ENCODE measurements at regions not wholly inside any gene's neighbourhood (a gene's known extent, or its start where the extent isn't known, plus 50 kb on each side); places are given as distances from the start of the nearest gene placed in this dataset.
A peak's percentile ranks its signal among the peaks of the same experiment; 100 is the strongest.
"Not testable (repeated sequence)": the region's sequence is repeated elsewhere in the genome, so short reads cannot be mapped to it uniquely, and the experiment has no call there.

DNA sequence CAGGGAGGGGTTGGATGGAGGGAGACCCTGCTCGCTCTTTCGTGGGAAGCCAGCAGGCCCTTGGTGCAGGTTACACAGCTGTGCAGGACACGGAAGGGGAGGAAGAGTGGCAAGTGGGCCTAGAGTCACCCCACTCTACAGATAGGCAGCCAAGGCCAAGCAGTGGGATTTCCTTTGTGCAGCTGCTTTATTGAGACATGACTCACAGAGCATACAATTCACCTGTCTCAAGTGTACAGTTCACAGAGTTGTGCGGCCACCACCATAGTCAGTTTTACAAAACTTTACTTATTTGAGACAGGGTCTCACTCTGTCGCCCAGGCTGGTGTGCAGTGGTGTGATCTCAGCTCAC is 91.2 kb upstream of the CIBAR2 start:
- Histone ChIP-seq H3K4me3 (no peak overlapping the region), H3K36me3 (ENCODE audit: control insufficient read depth in 4 of 4, insufficient read depth in 4 of 4, low read length in 4 of 4) (peaks cover 0 to 5% (median 0%) of the 10 kb centered on the region in 4 donors), H3K27ac (ENCODE audit: low read depth in 1 of 2, low read length in 1 of 2) (no peak overlapping the region), H3K9me3 (ENCODE audit: control insufficient read depth in 4 of 4, insufficient read depth in 3 of 4, low read length in 3 of 4) (peaks cover 0 to 6% (median 0%) of the 10 kb centered on the region in 4 donors), H3K9ac (ENCODE audit: insufficient read depth in 1 of 2, low read length in 2 of 2) (no peak overlapping the region), H3K27me3 (ENCODE audit: control insufficient read depth in 3 of 3, insufficient read depth in 3 of 3, low read length in 2 of 3) (no peaks in the 10 kb centered on the region), H3K4me1 (ENCODE audit: control insufficient read depth in 5 of 5, insufficient read depth in 5 of 5, low read length in 5 of 5) (peaks cover 18 to 89% (median 39%) of the 10 kb centered on the region in 5 donors)
- ATAC-seq (ENCODE audit: insufficient read depth, low FRiP score) (no peak), DNase-seq (no peak)
- TF ChIP-seq, protein P1, sequence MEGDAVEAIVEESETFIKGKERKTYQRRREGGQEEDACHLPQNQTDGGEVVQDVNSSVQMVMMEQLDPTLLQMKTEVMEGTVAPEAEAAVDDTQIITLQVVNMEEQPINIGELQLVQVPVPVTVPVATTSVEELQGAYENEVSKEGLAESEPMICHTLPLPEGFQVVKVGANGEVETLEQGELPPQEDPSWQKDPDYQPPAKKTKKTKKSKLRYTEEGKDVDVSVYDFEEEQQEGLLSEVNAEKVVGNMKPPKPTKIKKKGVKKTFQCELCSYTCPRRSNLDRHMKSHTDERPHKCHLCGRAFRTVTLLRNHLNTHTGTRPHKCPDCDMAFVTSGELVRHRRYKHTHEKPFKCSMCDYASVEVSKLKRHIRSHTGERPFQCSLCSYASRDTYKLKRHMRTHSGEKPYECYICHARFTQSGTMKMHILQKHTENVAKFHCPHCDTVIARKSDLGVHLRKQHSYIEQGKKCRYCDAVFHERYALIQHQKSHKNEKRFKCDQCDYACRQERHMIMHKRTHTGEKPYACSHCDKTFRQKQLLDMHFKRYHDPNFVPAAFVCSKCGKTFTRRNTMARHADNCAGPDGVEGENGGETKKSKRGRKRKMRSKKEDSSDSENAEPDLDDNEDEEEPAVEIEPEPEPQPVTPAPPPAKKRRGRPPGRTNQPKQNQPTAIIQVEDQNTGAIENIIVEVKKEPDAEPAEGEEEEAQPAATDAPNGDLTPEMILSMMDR (IDR thresholded peaks at IDR 0.05; ENCODE audit: control extremely low read depth, extremely low read depth), result no peak
- 91 to 96% methylated on average over 5 of the region's 5 CpGs for WGBS, 2 donors

DNA sequence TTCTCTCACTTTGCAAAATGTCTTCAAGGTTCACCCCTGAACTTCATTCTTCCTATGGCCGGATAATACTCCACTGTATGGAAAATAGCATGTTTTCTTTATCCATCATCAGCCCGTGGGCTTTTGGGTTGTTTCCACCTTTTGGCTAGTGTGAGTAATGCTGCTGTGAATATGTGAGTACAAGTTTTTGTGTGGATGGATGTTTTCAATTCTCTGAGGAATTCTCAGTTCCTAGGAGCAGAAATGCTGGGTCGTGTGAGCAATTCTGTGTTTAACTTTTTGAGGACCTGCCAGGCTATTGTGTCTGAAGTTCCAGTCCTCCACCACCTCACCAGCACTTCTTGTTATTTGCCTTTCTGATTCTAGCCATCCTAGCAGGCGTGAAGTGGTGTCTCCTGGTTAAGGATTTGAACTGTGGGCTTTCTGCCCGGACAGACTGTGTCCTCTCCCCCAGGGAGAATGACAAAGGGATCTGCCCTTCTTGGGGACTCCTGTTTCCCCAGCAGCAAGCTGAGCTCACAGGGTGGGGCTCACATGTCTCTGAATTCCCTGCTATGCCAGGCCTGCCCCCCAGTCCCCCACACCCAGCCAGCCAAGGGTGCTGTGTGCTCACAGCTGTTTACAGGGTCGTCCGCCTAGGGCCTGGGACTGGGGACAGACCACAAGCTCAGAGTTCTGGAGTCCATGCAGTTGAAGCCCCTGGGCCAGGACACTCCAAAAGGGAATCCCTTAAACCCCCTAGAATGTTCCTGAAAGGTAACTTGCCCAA is 92.2 kb upstream of the CIBAR2 start:
- no peak overlapping the region for H3K4me3 ChIP-seq
- H3K9ac ChIP-seq (ENCODE audit: insufficient read depth in 1 of 2, low read length in 2 of 2), result no peak overlapping the region
- H3K27ac ChIP-seq (ENCODE audit: low read depth in 1 of 2, low read length in 1 of 2), result no peak overlapping the region
- TF ChIP-seq, protein P1 (IDR thresholded peaks at IDR 0.05; ENCODE audit: control extremely low read depth, extremely low read depth), result no peak
- 83 to 85% methylated on average over 7 of the region's 7 CpGs for WGBS, 2 donors
- H3K36me3 ChIP-seq (ENCODE audit: control insufficient read depth in 4 of 4, insufficient read depth in 4 of 4, low read length in 4 of 4), result peaks cover 0 to 9% (median 0%) of the 10 kb centered on the region in 4 donors
- ATAC-seq (ENCODE audit: insufficient read depth, low FRiP score) (no peak), DNase-seq (no peak)
- no peaks in the 10 kb centered on the region for H3K27me3 ChIP-seq (ENCODE audit: control insufficient read depth in 3 of 3, insufficient read depth in 3 of 3, low read length in 2 of 3)
- peaks cover 18 to 82% (median 39%) of the 10 kb centered on the region in 5 donors for H3K4me1 ChIP-seq (ENCODE audit: control insufficient read depth in 5 of 5, insufficient read depth in 5 of 5, low read length in 5 of 5)
- peaks cover 0 to 6% (median 0%) of the 10 kb centered on the region in 4 donors for H3K9me3 ChIP-seq (ENCODE audit: control insufficient read depth in 4 of 4, insufficient read depth in 3 of 4, low read length in 3 of 4)

- not testable (repeated sequence) for H3K27me3 ChIP-seq (ENCODE audit: control insufficient read depth in 3 of 3, insufficient read depth in 3 of 3, low read length in 2 of 3); H3K27ac ChIP-seq (ENCODE audit: low read depth in 1 of 2, low read length in 1 of 2); H3K36me3 ChIP-seq (ENCODE audit: control insufficient read depth in 4 of 4, insufficient read depth in 4 of 4, low read length in 4 of 4); H3K9ac ChIP-seq (ENCODE audit: insufficient read depth in 1 of 2, low read length in 2 of 2); H3K4me3 ChIP-seq; DNase-seq; H3K9me3 ChIP-seq (ENCODE audit: control insufficient read depth in 4 of 4, insufficient read depth in 3 of 4, low read length in 3 of 4); ATAC-seq (ENCODE audit: insufficient read depth, low FRiP score)
- H3K4me1 ChIP-seq (ENCODE audit: control insufficient read depth in 5 of 5, insufficient read depth in 5 of 5, low read length in 5 of 5), result peaks cover 15 to 84% (median 39%) of the 10 kb centered on the region in 5 donors
- 90 to 97% methylated on average over 6 of the region's 6 CpGs for WGBS, 2 donors
Measured at GRCh38 chr16:85205257-85205656, 93.0 kb upstream of the CIBAR2 start.

- no peak overlapping the region for H3K9ac ChIP-seq (ENCODE audit: insufficient read depth in 1 of 2, low read length in 2 of 2)
- WGBS, 2 donors, result 52 to 75% methylated on average over 23 of the region's 23 CpGs
- H3K4me3 ChIP-seq, result no peak overlapping the region
- no peak overlapping the region for H3K27ac ChIP-seq (ENCODE audit: low read depth in 1 of 2, low read length in 1 of 2)
- H3K27me3 ChIP-seq (ENCODE audit: control insufficient read depth in 3 of 3, insufficient read depth in 3 of 3, low read length in 2 of 3), result no peaks in the 10 kb centered on the region
- peaks cover 0 to 9% (median 0%) of the 10 kb centered on the region in 4 donors for H3K36me3 ChIP-seq (ENCODE audit: control insufficient read depth in 4 of 4, insufficient read depth in 4 of 4, low read length in 4 of 4)
- DNase-seq (peak; percentile 68 to 79 (median 77)), ATAC-seq (ENCODE audit: insufficient read depth, low FRiP score) (no peak)
- peaks cover 15 to 83% (median 38%) of the 10 kb centered on the region in 5 donors for H3K4me1 ChIP-seq (ENCODE audit: control insufficient read depth in 5 of 5, insufficient read depth in 5 of 5, low read length in 5 of 5)
- peaks cover 0 to 6% (median 0%) of the 10 kb centered on the region in 4 donors for H3K9me3 ChIP-seq (ENCODE audit: control insufficient read depth in 4 of 4, insufficient read depth in 3 of 4, low read length in 3 of 4)
- TF ChIP-seq, protein P1 (IDR thresholded peaks at IDR 0.05; ENCODE audit: control extremely low read depth, extremely low read depth), result no peak
Measured at GRCh38 chr16:85205747-85206471, 93.6 kb upstream of the CIBAR2 start.
